UCSD-AML1 (cell line): ENCODE measurements at regions not wholly inside any gene's neighbourhood (a gene's known extent, or its start where the extent isn't known, plus 50 kb on each side); places are given as distances from the start of the nearest gene placed in this dataset.
A peak's percentile ranks its signal among the peaks of the same experiment; 100 is the strongest.

Experiments used
- DNase-seq: peaks from one replicate; lab custom pipeline; 2025; ENCODE audit not compliant: unreplicated experiment; lab: John Stamatoyannopoulos, UW

DNA sequence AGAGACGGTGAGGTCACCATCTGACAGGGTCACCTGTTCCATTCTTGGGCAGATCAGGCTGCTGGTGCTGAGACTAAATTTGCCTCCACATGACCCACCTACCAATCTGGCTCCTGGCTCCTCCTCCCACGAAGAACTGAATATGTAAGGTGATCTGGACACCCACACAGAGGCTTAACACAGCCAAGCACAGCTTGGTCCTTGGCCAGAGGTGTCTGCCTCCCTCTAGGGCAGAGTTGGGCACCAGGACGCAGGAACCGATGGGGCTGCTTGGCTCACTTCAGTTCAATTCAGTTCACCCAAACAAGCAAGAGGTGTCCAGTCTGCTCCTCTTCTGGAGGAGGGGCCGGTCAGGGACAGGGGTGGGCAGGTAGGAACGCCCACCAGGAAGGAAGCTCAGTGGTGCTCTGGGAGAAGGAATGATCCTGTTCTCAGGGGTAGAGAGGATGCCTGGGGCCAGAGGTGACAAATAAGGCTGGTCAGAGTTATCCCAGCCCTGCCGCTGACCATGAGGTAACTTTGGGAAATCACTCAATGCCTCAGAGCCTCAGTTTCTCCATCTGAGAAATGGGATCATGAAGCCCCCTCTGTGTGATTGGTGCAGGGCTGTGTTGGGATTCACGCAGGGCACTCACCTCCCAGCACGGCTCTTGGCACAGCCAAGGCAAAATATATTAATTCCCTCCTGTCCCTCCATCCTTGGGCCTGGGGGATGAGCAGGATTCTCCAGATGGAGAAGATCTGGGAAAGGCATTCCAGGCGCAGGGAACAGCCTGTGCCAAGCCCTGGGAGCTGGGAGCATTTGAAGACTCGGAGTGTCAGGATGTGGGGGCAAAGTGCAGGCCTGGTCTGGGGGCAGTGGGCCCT is 284.5 kb downstream of the PTPRU start:
- no peak for DNase-seq

DNA sequence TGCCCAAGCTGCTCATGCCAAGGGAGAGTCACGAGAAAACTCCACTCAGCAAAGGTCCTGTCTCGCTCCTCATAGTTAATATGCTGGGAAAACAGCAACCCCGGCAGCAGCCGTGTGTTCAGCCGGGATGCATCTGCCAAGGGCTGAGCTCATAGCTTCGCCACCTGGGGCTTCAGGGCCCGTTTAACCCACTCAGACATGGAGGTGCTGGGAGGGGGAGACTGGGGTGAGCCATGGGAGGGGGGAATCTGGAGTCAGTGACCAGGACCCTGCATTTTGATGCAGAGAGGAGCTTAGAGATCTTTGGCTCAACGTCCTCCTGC is 283.4 kb downstream of the PTPRU start:
- no peak for DNase-seq

DNA sequence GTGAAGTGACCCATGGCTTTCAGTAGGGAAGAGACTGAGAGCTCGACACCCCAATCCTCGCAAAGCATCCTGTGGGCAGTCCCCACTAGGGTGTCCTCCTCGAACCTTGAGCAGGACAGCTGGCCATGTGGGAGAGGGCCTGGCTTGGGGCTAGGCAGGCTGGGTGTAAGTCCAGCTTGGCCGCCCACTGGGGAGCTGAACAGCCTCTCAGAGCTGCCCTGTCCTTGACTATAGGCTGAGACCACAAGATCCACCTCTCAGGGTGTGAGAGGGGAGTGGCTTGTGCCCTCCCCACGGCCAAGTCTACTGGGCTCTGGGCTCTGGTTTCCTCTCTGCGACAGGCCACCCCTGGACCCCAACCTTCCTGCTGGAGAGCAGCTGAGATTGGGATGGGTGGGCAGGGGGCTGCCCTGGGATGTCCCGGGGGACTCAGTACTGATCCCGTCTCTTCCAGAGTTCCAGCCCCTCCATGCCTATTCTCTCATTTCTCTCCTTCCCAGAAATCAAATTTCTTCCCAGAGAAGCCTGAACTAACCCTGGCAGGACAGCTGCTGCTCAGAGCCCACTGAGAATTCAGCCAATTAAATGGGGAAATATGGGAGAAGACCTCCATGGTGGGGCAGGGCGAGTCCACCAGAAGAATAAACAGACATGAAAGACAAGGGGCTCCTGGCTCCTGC is 282.9 kb downstream of the PTPRU start:
- no peak for DNase-seq

GRCh38 chr1:29518183-29518835 is 282.0 kb downstream of the PTPRU start:
- DNase-seq = no peak

- no peak for DNase-seq
These were observed 281.1 kb downstream of the PTPRU start for GRCh38 chr1:29517251-29518086.

- DNase-seq = no peak
These were observed 279.9 kb downstream of the PTPRU start for GRCh38 chr1:29516063-29516820.

- DNase-seq = no peak
These were observed 279.0 kb downstream of the PTPRU start for GRCh38 chr1:29515170-29515955.

- no peak for DNase-seq
These were observed 278.2 kb downstream of the PTPRU start for GRCh38 chr1:29514361-29515169.

DNA sequence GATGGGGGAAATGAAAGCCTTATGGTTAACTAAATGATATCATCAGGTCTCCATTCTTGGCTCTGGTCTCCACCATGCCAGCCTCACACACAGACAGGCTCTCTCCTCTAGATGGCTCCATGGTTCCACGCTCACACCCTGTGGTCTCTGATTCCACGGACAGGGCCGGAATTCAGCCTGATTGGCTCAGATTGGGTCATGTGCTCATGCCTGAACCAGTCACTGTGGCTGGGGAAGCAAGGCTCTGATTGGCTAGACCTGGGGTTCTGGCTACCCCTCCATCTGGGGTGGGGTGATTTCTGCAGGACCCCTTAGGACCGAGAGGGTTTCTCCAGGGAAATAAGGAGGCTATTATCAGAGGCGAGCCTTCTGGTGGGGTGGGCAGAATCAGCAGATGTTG is 277.0 kb downstream of the PTPRU start:
- peak; percentile 60 for DNase-seq

- DNase-seq = no peak
These were observed 275.1 kb downstream of the PTPRU start for GRCh38 chr1:29511436-29511835.

DNA sequence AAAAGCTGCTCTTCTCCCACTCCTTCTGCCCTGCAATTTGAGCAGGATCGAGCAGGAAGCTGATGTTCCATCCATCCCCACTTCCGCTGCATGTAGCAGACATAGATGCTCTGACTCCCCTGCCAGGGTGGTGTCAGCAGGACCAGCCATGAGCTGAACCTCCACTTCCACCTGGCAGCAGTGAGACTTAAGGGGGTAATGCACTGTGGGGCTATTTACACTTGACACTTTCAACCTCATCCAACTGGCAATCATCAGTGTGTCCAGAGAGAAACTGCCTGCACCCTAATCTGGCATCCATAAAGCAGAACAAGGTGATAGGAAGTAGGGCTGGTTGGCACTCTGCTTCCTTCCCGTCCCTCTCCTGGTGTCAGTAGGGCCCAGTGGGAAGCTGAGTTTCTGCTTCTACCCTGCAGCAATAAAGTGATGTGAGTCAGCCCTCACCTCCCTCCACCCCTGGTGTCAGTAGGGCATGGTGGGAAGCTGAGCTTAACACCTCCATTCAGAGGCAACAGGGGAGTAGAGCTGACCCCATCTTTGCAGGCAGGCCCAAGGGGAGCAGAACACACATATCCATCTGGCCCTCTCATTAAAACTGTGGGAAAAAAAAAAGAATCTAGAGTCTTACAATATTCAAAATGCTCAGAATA is 272.3 kb downstream of the PTPRU start:
- DNase-seq = no peak

DNA sequence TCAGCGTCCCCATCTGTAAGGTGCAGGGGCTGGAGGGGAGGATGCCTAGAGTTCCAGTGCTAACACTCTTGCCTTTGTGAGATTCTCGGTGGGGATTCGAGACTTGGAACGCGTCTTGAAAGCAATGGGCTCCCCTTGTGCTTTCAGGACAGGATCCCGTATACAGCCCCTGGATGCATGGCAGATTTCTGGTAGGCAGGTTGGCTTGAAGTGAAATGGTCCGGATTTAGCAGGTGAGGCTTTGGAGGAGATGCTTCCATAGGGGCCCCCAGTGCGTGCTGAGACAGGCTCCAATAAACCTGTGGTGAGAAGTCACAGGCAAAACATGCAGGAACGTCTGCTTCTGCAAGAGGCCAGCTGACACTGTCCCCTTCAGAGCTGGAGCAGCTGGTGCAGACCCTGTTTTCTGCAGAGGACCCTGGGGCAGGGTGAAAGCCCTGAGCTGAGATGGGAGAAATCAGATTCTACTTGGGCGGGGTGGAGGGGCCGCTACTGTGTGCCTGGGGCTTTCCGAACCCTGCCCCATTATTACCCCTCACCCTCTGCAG is 270.4 kb downstream of the PTPRU start:
- DNase-seq = no peak

- DNase-seq = no peak
These were observed 269.4 kb downstream of the PTPRU start for GRCh38 chr1:29505532-29506220.

DNA sequence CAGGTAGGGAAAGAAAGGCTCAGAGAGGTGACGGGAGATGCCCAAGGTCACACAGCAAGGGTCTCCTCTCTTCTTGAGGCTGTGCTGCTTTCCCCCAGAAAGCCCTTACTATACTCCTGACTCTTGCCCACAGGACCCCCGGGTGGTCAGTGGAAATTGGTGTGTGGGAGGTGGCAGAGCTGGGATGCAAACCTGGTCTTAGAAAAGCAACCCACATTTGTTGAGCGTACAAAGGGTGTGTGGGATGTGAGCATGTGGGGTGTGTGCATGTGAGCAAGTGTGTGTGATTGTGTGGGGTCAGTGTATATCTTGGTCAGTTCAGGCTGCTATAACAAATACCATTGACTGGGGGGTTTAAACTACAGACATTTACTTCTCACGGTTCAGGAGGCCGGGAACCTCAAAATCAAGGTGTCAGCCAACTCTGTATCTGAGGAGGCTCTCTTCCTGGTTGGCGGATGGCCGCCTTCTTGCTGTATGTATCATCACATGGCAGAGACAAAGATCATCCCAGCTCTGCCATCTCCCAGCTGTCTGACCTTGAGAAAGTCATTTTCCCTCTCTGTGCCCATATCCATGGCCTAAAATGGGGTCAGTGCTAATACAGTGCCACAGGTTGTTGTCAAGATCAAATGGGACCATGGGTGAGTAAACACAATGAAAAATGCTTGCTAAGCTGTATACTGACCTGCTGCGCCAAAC is 268.5 kb downstream of the PTPRU start:
- DNase-seq = no peak

- DNase-seq = no peak
These were observed 267.9 kb downstream of the PTPRU start for GRCh38 chr1:29504196-29504595.

DNA sequence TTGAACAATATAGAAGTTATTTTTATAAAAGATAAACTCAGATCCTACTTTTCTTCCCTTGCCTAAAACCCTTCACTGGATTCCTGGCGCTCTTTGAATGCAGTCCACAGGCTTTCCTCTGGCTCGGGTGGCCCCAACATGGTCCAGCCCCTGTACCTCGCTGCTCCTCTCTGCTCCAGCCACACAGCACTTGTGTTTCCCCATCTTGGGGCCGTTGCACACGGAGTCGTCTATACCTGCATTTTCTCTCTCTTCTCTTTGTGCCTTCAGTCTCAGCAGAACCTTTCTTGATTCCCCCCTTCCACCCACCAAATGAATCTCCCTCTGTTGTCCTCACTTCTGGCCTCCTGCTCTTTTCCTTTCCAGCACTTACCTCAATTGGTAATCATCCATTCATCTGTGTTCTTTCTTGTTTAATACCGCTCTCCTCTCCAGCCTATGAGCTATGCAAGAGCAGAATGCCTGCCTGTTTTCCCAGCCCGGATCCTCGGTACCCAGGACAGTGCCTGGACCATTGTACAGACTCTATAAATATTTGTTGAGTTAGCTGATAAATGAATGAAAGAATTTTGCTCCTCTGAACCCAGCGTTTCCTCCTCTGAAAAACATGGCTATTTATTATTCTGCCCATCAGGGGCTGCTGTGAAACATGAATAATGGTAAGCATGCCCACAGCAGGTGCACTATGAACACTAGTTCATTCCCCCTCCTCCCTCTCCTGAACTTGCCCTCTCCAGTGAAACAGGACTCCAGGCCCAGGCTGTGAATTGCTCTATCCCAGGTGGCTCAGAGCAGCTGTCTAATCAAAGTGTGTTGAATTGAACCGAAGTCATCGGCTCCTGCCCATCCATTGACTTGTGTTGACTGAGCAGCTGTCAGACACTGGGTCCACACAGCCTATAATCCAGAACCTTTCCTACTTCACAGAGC is 266.9 kb downstream of the PTPRU start:
- DNase-seq = no peak
